ENCODE measurements at regions not wholly inside any gene's neighbourhood (a gene's known extent, or its start where the extent isn't known, plus 50 kb on each side); places are given as distances from the start of the nearest gene placed in this dataset.

- DNase-seq (ENCODE audit: low read depth), result no peak
These were observed 126.6 kb downstream of the PSMG1 start for GRCh38 chr21:39056636-39057035.

DNA sequence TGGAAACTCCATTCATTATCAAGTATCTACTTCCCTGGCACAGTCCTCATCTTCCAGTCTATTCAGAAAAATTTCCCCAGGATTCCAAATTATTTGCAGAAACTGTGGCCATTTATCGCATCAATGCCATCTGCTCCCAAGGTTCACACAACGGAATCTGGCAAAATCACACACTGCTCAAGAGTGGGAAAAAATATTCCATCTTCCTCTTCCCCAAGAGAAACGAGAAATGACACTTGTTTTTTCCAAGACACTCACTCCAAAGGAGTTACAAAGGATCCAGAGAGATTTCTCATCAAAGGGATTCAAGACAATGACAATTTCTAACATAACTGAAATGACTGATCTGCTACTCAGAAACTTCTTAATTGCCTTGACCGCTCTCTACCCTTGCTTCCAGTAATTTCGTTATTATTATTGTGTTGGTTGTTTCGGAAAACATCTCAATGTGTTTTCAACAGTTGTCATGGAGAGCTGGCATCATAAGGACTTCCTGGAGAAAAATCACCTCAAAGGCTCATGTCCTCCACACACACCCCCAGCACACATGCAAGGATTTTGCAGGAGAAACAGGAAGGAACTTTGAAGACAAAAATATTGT, 128.0 kb downstream of the PSMG1 start:
- DNase-seq (ENCODE audit: low read depth), result no peak

GRCh38 chr21:39054066-39054465, 129.2 kb downstream of the PSMG1 start:
- no peak for DNase-seq (ENCODE audit: low read depth)

- no peak for DNase-seq (ENCODE audit: low read depth)
These were observed 130.1 kb downstream of the PSMG1 start for GRCh38 chr21:39053126-39053525.

GRCh38 chr21:39052718-39053117, 130.5 kb downstream of the PSMG1 start:
- no peak for DNase-seq (ENCODE audit: low read depth)

DNA sequence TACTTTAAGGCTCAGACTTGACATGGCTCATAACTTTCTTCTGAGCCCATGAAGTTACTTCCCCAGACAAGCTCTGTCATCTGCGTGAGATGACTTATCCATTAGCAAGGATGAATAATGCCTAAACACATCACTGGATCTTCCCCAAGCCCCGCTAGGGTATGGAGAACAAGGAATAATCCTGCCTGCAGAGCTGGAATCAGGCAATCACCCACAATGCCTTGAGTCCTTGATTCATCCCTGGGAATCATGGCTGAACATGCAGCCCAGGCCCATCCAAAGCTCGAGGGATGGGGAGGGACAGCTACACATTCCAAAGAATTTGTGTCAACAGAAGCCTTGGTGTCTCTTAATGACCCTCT, 131.7 kb downstream of the PSMG1 start:
- DNase-seq (ENCODE audit: low read depth), result peak; percentile 51

GRCh38 chr21:39050841-39051587, 132.2 kb downstream of the PSMG1 start:
- DNase-seq (ENCODE audit: low read depth), result no peak

GRCh38 chr21:39048574-39048973, 134.7 kb downstream of the PSMG1 start:
- DNase-seq (ENCODE audit: low read depth), result peak; percentile 12

DNA sequence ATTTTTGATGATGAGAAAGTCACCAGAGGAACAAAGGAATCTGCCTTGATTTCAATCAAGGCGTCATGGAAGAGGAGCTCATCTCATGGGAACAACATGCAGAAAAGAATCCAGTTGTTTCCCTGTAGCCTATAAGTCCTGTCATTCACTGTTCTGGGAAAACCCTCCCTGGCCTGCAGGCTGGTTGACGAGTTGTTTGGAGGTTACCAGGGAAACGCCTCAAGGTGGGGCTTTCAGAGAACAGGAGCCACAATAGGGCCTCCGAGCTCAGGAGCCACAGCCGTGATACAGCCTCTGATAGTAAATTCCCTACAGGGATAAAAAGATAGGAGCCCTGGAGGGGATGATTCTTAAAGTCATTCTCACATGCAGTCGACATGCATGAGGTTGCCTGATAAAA, 135.2 kb downstream of the PSMG1 start:
- DNase-seq (ENCODE audit: low read depth), result no peak

- no peak for DNase-seq (ENCODE audit: low read depth)
These were observed 136.2 kb downstream of the PSMG1 start for GRCh38 chr21:39047046-39047445.

- no peak for DNase-seq (ENCODE audit: low read depth)
These were observed 136.9 kb downstream of the PSMG1 start for GRCh38 chr21:39046236-39046916.

- no peak for DNase-seq (ENCODE audit: low read depth)
These were observed 141.4 kb downstream of the PSMG1 start for GRCh38 chr21:39041816-39042215.

DNA sequence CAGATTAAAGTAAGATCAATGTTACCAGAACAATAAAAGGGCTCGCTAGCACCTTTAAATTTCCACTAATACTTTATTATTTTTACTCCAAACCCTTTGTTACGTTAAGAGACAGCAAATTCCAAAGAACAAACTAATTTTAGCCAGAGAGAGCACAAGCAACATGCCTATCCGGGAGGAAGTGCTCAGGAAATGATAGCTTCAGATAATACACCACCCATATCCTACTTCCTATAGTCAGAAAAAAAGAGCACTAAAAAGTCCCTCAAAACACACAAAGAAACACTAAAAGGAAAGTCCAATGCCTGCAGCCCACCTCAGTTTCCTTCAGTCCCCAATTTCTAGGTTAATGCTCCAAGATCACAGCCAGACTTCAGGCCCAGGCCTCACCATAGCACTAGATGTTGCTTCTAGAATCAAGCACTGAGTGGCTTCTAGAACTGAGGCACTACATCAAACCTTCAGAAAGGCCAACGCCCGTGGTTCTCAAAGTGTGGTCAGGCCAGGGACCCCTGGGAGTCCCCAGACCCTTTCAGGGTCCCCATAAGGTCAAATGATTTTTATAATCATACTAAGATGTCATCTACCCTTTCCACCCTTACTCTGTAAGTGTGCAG, 142.6 kb downstream of the PSMG1 start:
- DNase-seq (ENCODE audit: low read depth), result no peak

DNA sequence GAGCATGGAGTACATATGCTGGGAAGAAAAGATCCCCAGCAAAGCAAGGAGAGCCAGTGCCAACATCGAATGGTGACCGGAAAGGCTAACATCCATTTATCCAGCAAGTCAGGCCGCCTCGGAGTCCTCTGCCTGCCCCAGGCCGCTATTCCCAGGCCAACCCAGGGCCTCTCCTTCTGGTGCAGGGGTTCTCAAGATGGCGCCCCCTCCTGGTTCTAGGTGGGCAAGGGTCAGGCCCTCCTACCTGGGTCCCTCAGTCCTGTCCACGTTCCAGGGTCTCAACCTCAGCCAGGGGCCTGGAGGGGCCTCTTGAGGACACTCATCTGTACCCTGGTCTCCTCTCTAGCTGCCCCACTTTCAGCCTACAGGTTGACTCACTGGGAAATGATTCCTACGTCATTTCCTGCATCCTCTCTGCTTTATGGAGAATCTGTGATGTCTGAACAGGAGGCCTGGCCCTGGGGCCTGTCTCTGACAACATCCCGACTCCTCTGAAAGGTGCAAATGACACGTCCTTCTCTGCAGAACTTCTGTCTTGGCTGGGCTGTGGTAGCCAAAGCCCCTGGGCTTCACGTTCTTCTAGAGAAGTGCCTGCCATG, 145.3 kb downstream of the PSMG1 start:
- no peak for DNase-seq (ENCODE audit: low read depth)

GRCh38 chr21:39036581-39036980, 146.7 kb downstream of the PSMG1 start:
- DNase-seq (ENCODE audit: low read depth), result no peak

DNA sequence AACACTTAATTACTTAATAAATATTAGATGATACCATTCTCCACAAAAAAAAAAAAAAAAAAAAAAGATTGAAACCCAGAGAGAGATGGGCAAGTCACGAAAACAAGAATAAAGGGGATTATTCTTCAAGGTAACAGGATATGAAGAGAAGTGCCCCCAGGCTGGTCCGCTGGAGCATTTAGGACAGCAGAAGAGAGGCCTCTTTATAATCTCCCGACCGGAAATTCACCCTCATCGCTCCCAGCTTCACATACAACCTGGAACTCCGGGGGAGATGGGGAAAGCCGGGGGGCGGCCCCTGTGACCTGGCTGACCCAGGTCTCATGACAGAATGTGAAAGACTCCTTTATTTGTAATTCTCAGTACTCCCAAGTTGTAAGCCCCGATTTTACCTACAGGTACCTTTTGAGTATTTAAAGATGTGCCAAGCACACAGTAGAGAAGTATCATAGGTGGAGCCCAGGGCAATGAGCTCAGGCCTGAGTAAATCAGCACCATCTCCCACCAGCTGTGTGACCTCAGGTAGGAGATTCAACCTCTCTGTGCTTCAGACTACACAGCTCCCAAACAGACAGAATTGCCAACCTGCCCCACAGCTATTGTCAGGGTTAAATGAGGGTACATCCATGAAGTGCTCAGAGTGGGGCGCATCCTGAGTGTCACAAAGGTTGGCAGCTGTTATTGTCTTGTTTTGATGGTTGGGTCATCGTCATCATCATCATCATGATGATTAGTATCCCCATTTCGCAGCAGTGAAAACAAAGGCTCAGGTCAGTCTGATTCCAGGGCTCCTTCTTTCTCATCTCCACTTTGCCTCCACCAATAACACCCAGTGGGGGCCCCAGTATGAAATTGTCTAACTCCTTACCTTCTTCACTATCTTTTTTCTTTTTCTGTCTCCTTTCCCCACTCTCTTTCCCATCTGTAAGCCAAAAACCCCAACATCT, 148.4 kb downstream of the PSMG1 start:
- no peak for DNase-seq (ENCODE audit: low read depth)

DNA sequence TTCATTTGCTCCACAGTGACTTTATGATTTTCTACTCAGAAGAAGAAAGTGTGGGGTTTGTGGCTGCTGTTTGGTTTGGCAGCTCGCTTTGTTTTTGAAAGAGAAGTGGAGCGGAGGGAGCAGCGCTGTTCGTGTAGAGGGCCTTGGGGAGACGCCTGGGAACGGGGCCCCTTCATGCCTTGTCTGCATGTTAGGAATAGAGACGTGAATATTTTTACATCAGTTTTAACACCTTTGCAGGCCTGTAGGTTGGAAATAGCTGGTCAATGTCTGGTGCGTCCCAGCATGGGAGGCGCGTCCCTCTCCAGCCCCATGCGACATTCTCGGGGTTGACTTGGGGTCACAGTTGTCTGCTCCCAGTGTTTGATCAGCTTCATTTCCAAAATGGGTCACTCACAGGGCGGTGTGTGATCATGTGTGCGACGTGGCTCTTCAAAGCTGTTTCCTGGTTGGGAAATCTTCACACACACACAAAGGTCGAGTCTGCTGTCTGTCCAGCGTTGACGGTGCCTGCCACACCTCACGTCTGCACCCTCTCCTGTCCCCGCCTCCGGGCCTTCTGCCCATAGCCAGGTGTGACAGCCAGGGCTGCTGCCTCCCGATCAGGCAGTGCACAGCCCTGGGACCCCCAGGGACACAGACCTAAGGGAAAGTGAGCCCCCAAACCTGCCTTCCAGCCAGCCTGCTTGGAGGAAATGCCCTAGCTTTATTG, 149.2 kb downstream of the PSMG1 start:
- DNase-seq (ENCODE audit: low read depth), result no peak

GRCh38 chr21:39029900-39030884, 153.1 kb downstream of the PSMG1 start:
- DNase-seq (ENCODE audit: low read depth), result no peak
